GM12864 (cell line): ENCODE measurements at regions not wholly inside any gene's neighbourhood (a gene's known extent, or its start where the extent isn't known, plus 50 kb on each side); places are given as distances from the start of the nearest gene placed in this dataset.

Experiments
- DNase-seq: peaks from one replicate; pipeline ENCODE4 v3.0.0-alpha.2; 2011; ENCODE audit warnings: low read depth
- H3K4me3 ChIP-seq: 2 replicates; pipeline ENCODE4 v1.5.1; 2011; ENCODE audit warnings: mild to moderate bottlenecking, low read depth, low read length, control low read depth
- CTCF ChIP-seq: IDR thresholded peaks from 2 replicates; pipeline ENCODE4 v1.5.1; 2011; ENCODE audit warnings: low read depth, mild to moderate bottlenecking, moderate library complexity, low read length, control low read depth, inconsistent platforms; ENCODE audit errors: missing control alignments

- no peak for DNase-seq
- TF ChIP-seq CTCF: no peak
- H3K4me3 ChIP-seq: no peak overlapping the region
These were observed 70.0 kb downstream of the LMO4 start for GRCh38 chr1:87398641-87399040.

GRCh38 chr1:87399264-87399663, 70.6 kb downstream of the LMO4 start:
- no peak for DNase-seq
- TF ChIP-seq CTCF: no peak
- no peak overlapping the region for H3K4me3 ChIP-seq

GRCh38 chr1:87399701-87400100, 71.0 kb downstream of the LMO4 start:
- DNase-seq: no peak
- TF ChIP-seq CTCF: no peak
- no peak overlapping the region for H3K4me3 ChIP-seq

- H3K4me3 ChIP-seq: no peak overlapping the region
- no peak for DNase-seq
These were observed 72.1 kb downstream of the LMO4 start for GRCh38 chr1:87400813-87401212.

GRCh38 chr1:87402241-87403002, 73.7 kb downstream of the LMO4 start:
- H3K4me3 ChIP-seq: no peak overlapping the region
- no peak for DNase-seq

More at GRCh38 chr1:87400813-87401212, 72.1 kb downstream of the LMO4 start:
- no peak for TF ChIP-seq CTCF

GRCh38 chr1:87403061-87403820, 74.6 kb downstream of the LMO4 start:
- DNase-seq: no peak
- H3K4me3 ChIP-seq: no peak overlapping the region
- no peak for TF ChIP-seq CTCF

More at GRCh38 chr1:87402241-87403002, 73.7 kb downstream of the LMO4 start:
- no peak for TF ChIP-seq CTCF
